Thyroid gland (tissue), 4 donors: ENCODE measurements at regions not wholly inside any gene's neighbourhood (a gene's known extent, or its start where the extent isn't known, plus 50 kb on each side); places are given as distances from the start of the nearest gene placed in this dataset.

Source experiments
- DNase-seq, 2 donors: peaks; one replicate each; pipeline ENCODE4 v3.0.0-alpha.2; 2019
- H3K27ac ChIP-seq, 3 donors: fragments of 200-600 bp; sonication (generic); 1 replicate in 2 of 3; 2 replicates in 1 of 3; pipeline ENCODE4 v1.5.1; 2016 to 2019; ENCODE audit warnings: mild to moderate bottlenecking in 1 of 3, moderate library complexity in 1 of 3
- H3K27me3 ChIP-seq: fragments of 200-600 bp; sonication (generic); one replicate; pipeline ENCODE4 v1.5.1; 2019
- H3K36me3 ChIP-seq, 2 donors: fragments of 200-600 bp; sonication (generic); one replicate each; pipeline ENCODE4 v1.5.1; 2016 to 2019
- H3K4me1 ChIP-seq, 2 donors: fragments of 200-600 bp; sonication (generic); one replicate each; pipeline ENCODE4 v1.5.1; 2017 to 2019
- H3K4me3 ChIP-seq, 3 donors: fragments of 200-600 bp; sonication (generic); replicated peaks in 1 of 3; 1 replicate in 2 of 3; 2 replicates in 1 of 3; pipeline ENCODE4 v1.5.1; 2016; ENCODE audit warnings: mild to moderate bottlenecking in 1 of 3
- H3K9me3 ChIP-seq: fragments of 200-600 bp; sonication (generic); one replicate; pipeline ENCODE4 v1.5.1; 2017
- POLR2A ChIP-seq, 2 donors: fragments of 450-650 bp; IDR thresholded peaks; one replicate each; pipeline ENCODE4 v1.6.1; 2017; ENCODE audit warnings: antibody characterized with exemption in 2 of 2, mild to moderate bottlenecking in 2 of 2, moderate library complexity in 1 of 2
- WGBS, 2 donors: methylation state at CpG; one replicate each; pipeline ENCODE4 v1.1.5; 2017; 5-methylcytosine and 5-hydroxymethylcytosine counted together
- intact Hi-C: fragments of 100-400 bp; cut with DNase I; formaldehyde crosslinking; loops from one replicate; pipeline ENCODE4 v1.15.1; 2023
- TF ChIP-seq, protein P1 (sequence below), 6 experiments: fragments of 200-600 bp in 3 of 6; fragments of 450-650 bp in 3 of 6; sonication (generic) in 3 of 6; IDR thresholded peaks; one replicate each; pipeline ENCODE4 v1.5.1; 2016 to 2019; ENCODE audit warnings: antibody characterized with exemption in 6 of 6, mild to moderate bottlenecking in 2 of 6, inconsistent platforms in 1 of 6, moderate library complexity in 1 of 6

DNA sequence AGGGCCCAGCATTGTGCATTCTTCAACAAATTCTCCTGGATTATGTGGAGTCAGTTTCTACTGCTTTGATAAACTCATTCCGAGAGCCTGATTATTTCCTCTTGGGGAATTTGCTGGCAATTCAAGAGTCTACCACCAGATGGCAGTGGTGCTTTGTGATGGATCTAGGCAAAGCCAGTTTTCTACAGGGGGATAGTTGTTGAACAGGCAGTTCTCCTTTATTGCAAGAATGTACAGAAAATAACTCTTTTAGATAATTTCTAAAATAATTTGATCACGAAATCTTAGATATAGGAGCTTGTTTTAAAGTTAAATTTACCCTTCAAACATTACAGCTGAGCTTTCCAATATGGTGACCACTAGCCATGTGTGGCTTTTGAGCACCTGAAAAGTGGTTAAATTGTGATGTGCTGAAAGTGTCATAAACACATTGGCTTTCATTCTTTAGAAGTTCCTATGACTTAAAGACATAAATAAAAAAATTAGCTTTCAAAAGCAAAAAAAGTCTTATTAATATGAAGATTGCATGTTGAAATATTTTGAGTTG, 66.7 kb upstream of the HAAO start:
- Histone ChIP-seq H3K4me3 (no peak overlapping the region), H3K27ac (no peak overlapping the region), H3K9me3 (no peaks in the 10 kb centered on the region), H3K4me1 (peaks cover 0 to 7% of the 10 kb centered on the region in 2 donors), H3K36me3 (no peaks in the 10 kb centered on the region), H3K27me3 (no peaks in the 10 kb centered on the region)
- DNase-seq, result peak; percentile 53 to 59
- TF ChIP-seq POLR2A (IDR thresholded peaks at IDR 0.05), result no peak
- TF ChIP-seq, protein P1, sequence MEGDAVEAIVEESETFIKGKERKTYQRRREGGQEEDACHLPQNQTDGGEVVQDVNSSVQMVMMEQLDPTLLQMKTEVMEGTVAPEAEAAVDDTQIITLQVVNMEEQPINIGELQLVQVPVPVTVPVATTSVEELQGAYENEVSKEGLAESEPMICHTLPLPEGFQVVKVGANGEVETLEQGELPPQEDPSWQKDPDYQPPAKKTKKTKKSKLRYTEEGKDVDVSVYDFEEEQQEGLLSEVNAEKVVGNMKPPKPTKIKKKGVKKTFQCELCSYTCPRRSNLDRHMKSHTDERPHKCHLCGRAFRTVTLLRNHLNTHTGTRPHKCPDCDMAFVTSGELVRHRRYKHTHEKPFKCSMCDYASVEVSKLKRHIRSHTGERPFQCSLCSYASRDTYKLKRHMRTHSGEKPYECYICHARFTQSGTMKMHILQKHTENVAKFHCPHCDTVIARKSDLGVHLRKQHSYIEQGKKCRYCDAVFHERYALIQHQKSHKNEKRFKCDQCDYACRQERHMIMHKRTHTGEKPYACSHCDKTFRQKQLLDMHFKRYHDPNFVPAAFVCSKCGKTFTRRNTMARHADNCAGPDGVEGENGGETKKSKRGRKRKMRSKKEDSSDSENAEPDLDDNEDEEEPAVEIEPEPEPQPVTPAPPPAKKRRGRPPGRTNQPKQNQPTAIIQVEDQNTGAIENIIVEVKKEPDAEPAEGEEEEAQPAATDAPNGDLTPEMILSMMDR (IDR thresholded peaks at IDR 0.05), result peak; percentile 52 to 80 (median 72)
- 37 to 52% methylated on average over 2 of the region's 2 CpGs for WGBS, 2 donors
- intact Hi-C loops, result no loop called here

DNA sequence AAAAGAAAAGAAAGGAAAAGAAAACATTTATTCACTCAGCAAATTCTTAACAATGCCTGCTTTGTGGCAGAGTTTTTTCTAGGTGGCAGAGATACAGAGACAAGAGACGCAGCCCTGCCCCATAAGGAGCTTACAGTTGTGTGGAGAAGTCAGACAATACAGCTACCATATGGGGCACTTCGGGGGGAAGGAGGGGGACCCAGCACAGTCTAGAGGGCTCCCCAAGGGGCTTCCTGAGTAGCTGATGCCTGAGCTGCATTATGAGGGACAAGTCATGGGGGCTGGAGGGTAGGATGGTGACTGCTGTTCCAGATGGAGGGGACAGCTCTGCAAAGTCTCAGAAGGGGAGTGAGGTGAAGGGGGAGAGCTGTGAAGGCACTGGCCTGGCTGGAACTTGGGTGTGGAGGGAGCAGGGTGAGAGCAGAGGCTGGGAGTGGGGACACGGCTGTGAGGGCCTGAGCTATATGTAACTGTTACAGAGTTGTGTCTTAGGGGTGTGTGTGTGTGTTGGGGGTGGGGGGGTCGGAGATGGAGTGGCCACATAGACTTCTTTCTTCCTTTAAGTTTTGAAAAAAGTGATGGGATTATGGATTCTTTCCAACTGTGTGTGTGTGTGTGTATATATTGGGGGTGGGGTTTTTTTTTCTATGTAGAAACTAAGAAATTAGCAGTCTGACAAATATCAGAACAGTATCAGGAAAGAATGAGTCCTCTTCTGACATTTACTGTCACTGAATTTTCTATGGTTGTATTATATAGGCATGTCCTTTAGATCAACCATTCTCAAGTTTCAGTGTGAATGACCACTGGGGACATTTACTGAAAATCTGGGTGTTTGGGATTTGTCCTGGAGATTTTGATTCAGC, 66.0 kb upstream of the HAAO start:
- DNase-seq, result no peak
- 75 to 78% methylated on average over 4 of the region's 4 CpGs for WGBS, 2 donors
- H3K27me3 ChIP-seq, result no peaks in the 10 kb centered on the region
- intact Hi-C loops, result no loop called here
- no peak overlapping the region for H3K4me3 ChIP-seq
- peaks cover 0 to 12% of the 10 kb centered on the region in 2 donors for H3K4me1 ChIP-seq
- H3K36me3 ChIP-seq, result no peaks in the 10 kb centered on the region
- no peak overlapping the region for H3K27ac ChIP-seq
- no peaks in the 10 kb centered on the region for H3K9me3 ChIP-seq
- TF ChIP-seq, protein P1 (IDR thresholded peaks at IDR 0.05), result no peak
- TF ChIP-seq POLR2A (IDR thresholded peaks at IDR 0.05), result no peak

DNA sequence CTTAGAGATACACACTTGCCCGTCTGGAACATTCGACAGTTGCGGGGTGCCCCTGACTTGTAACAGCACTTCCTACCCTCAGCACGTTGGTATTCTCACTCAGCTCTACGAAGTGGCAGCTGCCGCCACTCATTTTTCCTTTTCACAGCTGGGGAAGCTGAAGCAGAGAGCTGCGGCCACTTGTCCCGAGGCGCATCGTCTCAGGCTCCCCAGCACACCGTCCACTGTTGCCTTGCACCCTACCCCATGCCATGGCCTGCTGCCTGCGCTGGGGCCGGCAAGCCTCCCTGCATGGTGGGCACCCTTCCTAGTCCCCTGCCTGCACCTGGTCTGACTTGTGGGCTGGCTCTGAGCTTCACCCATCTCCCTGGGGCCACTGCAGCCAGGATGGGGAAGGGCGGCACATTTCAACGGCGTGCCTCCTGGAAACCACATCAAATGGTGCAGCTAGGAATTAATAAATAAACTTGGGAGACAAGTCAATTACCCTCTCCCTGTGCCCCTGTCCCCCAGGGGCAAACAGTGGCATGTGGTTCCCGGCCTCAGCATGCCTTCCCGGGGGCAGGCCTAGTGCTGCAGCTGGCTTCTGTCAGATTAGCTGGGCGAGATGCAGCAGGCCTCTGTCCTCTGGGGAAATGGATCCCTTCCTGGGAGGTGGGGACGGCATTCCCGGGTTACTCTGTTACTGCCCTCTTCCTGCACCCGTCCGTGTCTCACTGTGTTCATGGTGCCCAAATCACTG, 64.7 kb upstream of the HAAO start:
- Histone ChIP-seq H3K9me3 (no peaks in the 10 kb centered on the region), H3K36me3 (no peaks in the 10 kb centered on the region), H3K27me3 (no peaks in the 10 kb centered on the region), H3K27ac (no peak overlapping the region), H3K4me3 (no peak overlapping the region), H3K4me1 (peaks cover 0 to 12% of the 10 kb centered on the region in 2 donors)
- intact Hi-C loops, result no loop called here
- TF ChIP-seq, protein P1 (IDR thresholded peaks at IDR 0.05), result no peak
- 91 to 96% methylated on average over 20 to 22 of the region's 23 CpGs for WGBS, 2 donors
- no peak for DNase-seq

DNA sequence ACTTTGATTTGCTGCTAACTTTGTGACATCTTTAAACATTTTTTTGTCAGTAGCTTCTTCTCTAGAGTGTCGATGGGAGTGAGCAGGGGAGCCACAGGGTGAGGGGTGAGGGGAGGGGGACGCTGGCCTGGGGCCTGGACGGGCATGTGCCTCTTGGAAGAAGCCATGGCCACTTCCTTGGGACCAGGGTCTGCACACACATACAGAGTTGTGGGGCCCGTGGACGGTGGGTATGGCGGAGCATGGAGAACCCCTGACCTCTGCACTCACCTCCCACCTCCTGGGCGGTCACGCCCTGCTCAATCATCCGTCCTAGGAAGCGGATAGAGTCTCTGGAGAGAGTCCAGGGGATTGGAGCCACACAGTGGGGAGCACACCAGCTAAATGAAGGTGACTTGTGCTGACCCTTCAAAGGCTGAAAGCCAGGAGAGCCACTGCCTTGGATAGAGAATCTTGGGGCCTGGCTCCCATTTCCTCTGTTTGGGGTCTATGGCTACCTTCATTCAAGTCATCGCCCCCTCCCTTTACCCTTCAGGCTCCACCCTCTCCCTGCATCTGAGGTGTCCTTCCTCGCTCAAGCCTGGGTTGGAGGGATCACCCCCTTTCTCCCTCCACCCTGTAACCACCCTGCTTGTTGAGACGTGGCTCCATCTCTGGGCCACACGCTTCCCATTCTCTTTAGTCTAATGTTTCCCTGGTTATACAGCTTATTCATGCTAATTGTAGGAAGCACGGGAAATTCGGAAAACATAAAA, 63.9 kb upstream of the HAAO start:
- H3K4me3 ChIP-seq, result no peak overlapping the region
- TF ChIP-seq, protein P1 (IDR thresholded peaks at IDR 0.05), result no peak
- no peak for TF ChIP-seq POLR2A (IDR thresholded peaks at IDR 0.05)
- no peaks in the 10 kb centered on the region for H3K36me3 ChIP-seq
- 91 to 93% methylated on average over 15 to 16 of the region's 16 CpGs for WGBS, 2 donors
- no peak overlapping the region for H3K27ac ChIP-seq
- intact Hi-C loops, result no loop called here
- H3K27me3 ChIP-seq, result no peaks in the 10 kb centered on the region
- no peak for DNase-seq
- H3K9me3 ChIP-seq, result no peaks in the 10 kb centered on the region
- H3K4me1 ChIP-seq, result peaks cover 0 to 12% of the 10 kb centered on the region in 2 donors
